GM19468 (cell line): ENCODE measurements at regions not wholly inside any gene's neighbourhood (a gene's known extent, or its start where the extent isn't known, plus 50 kb on each side); places are given as distances from the start of the nearest gene placed in this dataset.

Experiments
- ATAC-seq: cut with Tn5 transposase; IDR thresholded peaks from one replicate; pipeline ENCODE4 v1.9.1; 2021; ENCODE audit warnings: mild to moderate bottlenecking, moderate library complexity, moderate number of reproducible peaks; ENCODE audit not compliant: unreplicated experiment; ENCODE audit errors: extremely low read depth

GRCh38 chr2:60400462-60401246 lies 152.8 kb downstream of the BCL11A start:
- ATAC-seq: no peak

GRCh38 chr2:60394463-60394862 lies 159.0 kb downstream of the BCL11A start:
- no peak for ATAC-seq

GRCh38 chr2:60391649-60392375 lies 161.6 kb downstream of the BCL11A start:
- ATAC-seq: no peak

- no peak for ATAC-seq
Measured at GRCh38 chr2:60391230-60391629, 162.2 kb downstream of the BCL11A start.

GRCh38 chr2:60386436-60386835 lies 167.0 kb downstream of the BCL11A start:
- ATAC-seq: no peak

- ATAC-seq: no peak
Measured at GRCh38 chr2:60385648-60386047, 167.8 kb downstream of the BCL11A start.

- no peak for ATAC-seq
Measured at GRCh38 chr2:60383401-60384143, 169.9 kb downstream of the BCL11A start.

GRCh38 chr2:60380411-60380810 lies 173.0 kb downstream of the BCL11A start:
- ATAC-seq: no peak

GRCh38 chr2:60379684-60380083 lies 173.8 kb downstream of the BCL11A start:
- ATAC-seq: no peak

GRCh38 chr2:60379216-60379615 lies 174.2 kb downstream of the BCL11A start:
- no peak for ATAC-seq

GRCh38 chr2:60377825-60378224 lies 175.6 kb downstream of the BCL11A start:
- no peak for ATAC-seq

- ATAC-seq: no peak
Measured at GRCh38 chr2:60376252-60376651, 177.2 kb downstream of the BCL11A start.

- ATAC-seq: no peak
Measured at GRCh38 chr2:60371681-60372080, 181.8 kb downstream of the BCL11A start.

- ATAC-seq: no peak
Measured at GRCh38 chr2:60371219-60371618, 182.2 kb downstream of the BCL11A start.

GRCh38 chr2:60370814-60371213 lies 182.6 kb downstream of the BCL11A start:
- ATAC-seq: no peak

GRCh38 chr2:60368456-60368855 lies 185.0 kb downstream of the BCL11A start:
- ATAC-seq: no peak

GRCh38 chr2:60366135-60366712 lies 187.2 kb downstream of the BCL11A start:
- no peak for ATAC-seq

GRCh38 chr2:60365556-60365955 lies 187.9 kb downstream of the BCL11A start:
- ATAC-seq: no peak

- no peak for ATAC-seq
Measured at GRCh38 chr2:60364491-60364890, 189.0 kb downstream of the BCL11A start.

- ATAC-seq: no peak
Measured at GRCh38 chr2:60361498-60361897, 192.0 kb downstream of the BCL11A start.

GRCh38 chr2:60359569-60359968 lies 193.9 kb downstream of the BCL11A start:
- ATAC-seq: no peak
